Limb (tissue), 2 donors: ENCODE measurements at regions not wholly inside any gene's neighbourhood (a gene's known extent, or its start where the extent isn't known, plus 50 kb on each side); places are given as distances from the start of the nearest gene placed in this dataset.

Experiments used
- DNase-seq, 2 donors: peaks; one replicate each; pipeline ENCODE4 v3.0.0-alpha.2; 2016; ENCODE audit errors: extremely low spot score in 2 of 2

GRCh38 chr3:99006686-99007085 lies 105.2 kb upstream of the DCBLD2 start:
- no peak for DNase-seq

- DNase-seq: no peak
Measured at GRCh38 chr3:98999675-99000074, 98.2 kb upstream of the DCBLD2 start.

- peak in 1 of 2 donors; percentile 69 for DNase-seq
Measured at GRCh38 chr3:98994128-98994762, 92.8 kb upstream of the DCBLD2 start.

- no peak for DNase-seq
Measured at GRCh38 chr3:98991393-98991792, 89.9 kb upstream of the DCBLD2 start.

GRCh38 chr3:98990657-98991056 lies 89.2 kb upstream of the DCBLD2 start:
- no peak for DNase-seq

- peak; percentile 36 to 80 for DNase-seq
Measured at GRCh38 chr3:98986073-98986472, 84.6 kb upstream of the DCBLD2 start.

GRCh38 chr3:98985431-98985830 lies 83.9 kb upstream of the DCBLD2 start:
- DNase-seq: no peak

GRCh38 chr3:98984024-98984423 lies 82.5 kb upstream of the DCBLD2 start:
- no peak for DNase-seq

- no peak for DNase-seq
Measured at GRCh38 chr3:98982351-98982750, 80.9 kb upstream of the DCBLD2 start.

GRCh38 chr3:98980915-98981596 lies 79.6 kb upstream of the DCBLD2 start:
- no peak for DNase-seq

- DNase-seq: no peak
Measured at GRCh38 chr3:98979296-98979695, 77.8 kb upstream of the DCBLD2 start.

- DNase-seq: no peak
Measured at GRCh38 chr3:98978068-98978811, 76.7 kb upstream of the DCBLD2 start.

GRCh38 chr3:98977520-98977919 lies 76.0 kb upstream of the DCBLD2 start:
- DNase-seq: no peak

- no peak for DNase-seq
Measured at GRCh38 chr3:98974442-98974841, 72.9 kb upstream of the DCBLD2 start.

- no peak for DNase-seq
Measured at GRCh38 chr3:98972720-98973119, 71.2 kb upstream of the DCBLD2 start.

GRCh38 chr3:98972155-98972554 lies 70.7 kb upstream of the DCBLD2 start:
- DNase-seq: no peak

GRCh38 chr3:98971169-98971681 lies 69.7 kb upstream of the DCBLD2 start:
- DNase-seq: no peak

GRCh38 chr3:98969295-98969694 lies 67.8 kb upstream of the DCBLD2 start:
- no peak for DNase-seq

GRCh38 chr3:98968824-98969223 lies 67.3 kb upstream of the DCBLD2 start:
- DNase-seq: no peak

- no peak for DNase-seq
Measured at GRCh38 chr3:98968347-98968746, 66.9 kb upstream of the DCBLD2 start.

- no peak for DNase-seq
Measured at GRCh38 chr3:98967758-98968157, 66.3 kb upstream of the DCBLD2 start.

- no peak for DNase-seq
Measured at GRCh38 chr3:98966862-98967546, 65.5 kb upstream of the DCBLD2 start.
